OCI-LY1 (cell line): ENCODE measurements at regions not wholly inside any gene's neighbourhood (a gene's known extent, or its start where the extent isn't known, plus 50 kb on each side); places are given as distances from the start of the nearest gene placed in this dataset.

Source experiments
- H2AFZ ChIP-seq: fragments of 200-600 bp; sonication (generic), shearing (Covaris generic); 2 replicates; pipeline ENCODE4 v1.6.0; 2014; ENCODE audit warnings: antibody characterized with exemption, mild to moderate bottlenecking, low read length
- H3F3A ChIP-seq: fragments of 200-600 bp; sonication (generic), shearing (Covaris generic); 2 replicates; pipeline ENCODE4 v1.6.0; 2014; ENCODE audit warnings: mild to moderate bottlenecking, antibody characterized with exemption, low read length, moderate library complexity; ENCODE audit not compliant: insufficient read depth
- H3K27ac ChIP-seq: fragments of 200-600 bp; sonication (generic); 2 replicates; pipeline ENCODE4 v1.5.1; 2014; ENCODE audit warnings: low read length, mixed run types, mild to moderate bottlenecking, low read depth; ENCODE audit not compliant: poor library complexity, severe bottlenecking
- H3K27me3 ChIP-seq: fragments of 200-600 bp; sonication (generic); 2 replicates; pipeline ENCODE4 v1.6.0; 2014; ENCODE audit warnings: antibody characterized with exemption, mild to moderate bottlenecking, low read length, moderate library complexity; ENCODE audit not compliant: insufficient read depth
- H3K36me3 ChIP-seq: fragments of 200-600 bp; sonication (generic); 2 replicates; pipeline ENCODE4 v1.6.1; 2014; ENCODE audit warnings: mild to moderate bottlenecking, antibody characterized with exemption, low read length, moderate library complexity, mixed read lengths; ENCODE audit not compliant: insufficient read depth
- H3K4me1 ChIP-seq: fragments of 200-600 bp; sonication (generic); 2 replicates; pipeline ENCODE4 v1.5.1; 2014; ENCODE audit warnings: mild to moderate bottlenecking, low read length, moderate library complexity; ENCODE audit not compliant: insufficient read depth, severe bottlenecking
- H3K4me2 ChIP-seq: fragments of 200-600 bp; sonication (generic), shearing (Covaris generic); 2 replicates; pipeline ENCODE4 v1.6.1; 2014; ENCODE audit warnings: low read length
- H3K4me3 ChIP-seq: fragments of 200-600 bp; sonication (generic); 2 replicates; pipeline ENCODE4 v1.5.1; 2014; ENCODE audit warnings: low read length, low read depth, mild to moderate bottlenecking, mixed read lengths; ENCODE audit not compliant: poor library complexity, severe bottlenecking
- H3K79me2 ChIP-seq: fragments of 200-600 bp; shearing (Covaris generic); 2 replicates; pipeline ENCODE4 v1.6.1; 2016; ENCODE audit warnings: mixed run types, low read length, mixed read lengths; ENCODE audit not compliant: insufficient read depth
- H3K9ac ChIP-seq: fragments of 200-600 bp; sonication (generic), shearing (Covaris generic); 2 replicates; pipeline ENCODE4 v1.6.1; 2014; ENCODE audit warnings: mild to moderate bottlenecking, low read length, mixed read lengths
- H3K9me2 ChIP-seq: fragments of 200-600 bp; sonication (generic), shearing (Covaris generic); 2 replicates; pipeline ENCODE4 v1.6.1; 2014; ENCODE audit warnings: low read depth, mild to moderate bottlenecking, low read length, mixed read lengths
- H3K9me3 ChIP-seq: fragments of 200-600 bp; shearing (Covaris generic); 2 replicates; pipeline ENCODE4 v1.6.1; 2014; ENCODE audit warnings: low read length, mixed read lengths
- H4K20me1 ChIP-seq: fragments of 200-600 bp; sonication (generic), shearing (Covaris generic); 2 replicates; pipeline ENCODE4 v1.6.0; 2016; ENCODE audit warnings: mild to moderate bottlenecking, low read length; ENCODE audit not compliant: insufficient read depth
- CTCF ChIP-seq: fragments of 200-600 bp; sonication (generic), shearing (Covaris generic); IDR thresholded peaks from 2 replicates; pipeline ENCODE4 v1.5.1; 2017; ENCODE audit warnings: mild to moderate bottlenecking, antibody characterized with exemption, low read length, moderate library complexity, mixed read lengths
- EZH2 ChIP-seq: fragments of 200-600 bp; sonication (generic), shearing (Covaris generic); IDR thresholded peaks from 2 replicates; pipeline ENCODE4 v1.8.0; 2017; ENCODE audit warnings: borderline replicate concordance, mixed run types, mild to moderate bottlenecking, antibody characterized with exemption, low read length, moderate library complexity, mixed read lengths

- Histone ChIP-seq H3K4me1 (peaks cover 66% of the 10 kb centered on the region), H3K9me2 (no peaks in the 10 kb centered on the region), H3K79me2 (no peaks in the 10 kb centered on the region), H3K27me3 (no peaks in the 10 kb centered on the region), H4K20me1 (no peaks in the 10 kb centered on the region), H3F3A (no peaks in the 10 kb centered on the region), H3K9ac (peak overlapping the region; percentile 58), H2AFZ (peak overlapping the region; percentile 31), H3K4me2 (peak overlapping the region; percentile 46), H3K4me3 (peak overlapping the region; percentile 20), H3K36me3 (no peaks in the 10 kb centered on the region; the same call in 1 of the 2 replicates), H3K27ac (peak overlapping the region; percentile 93), H3K9me3 (no peaks in the 10 kb centered on the region)
- TF ChIP-seq CTCF (no peak), EZH2 (no peak)
Measured at GRCh38 chr2:6310256-6311215, 555.2 kb downstream of the CMPK2 start.

DNA sequence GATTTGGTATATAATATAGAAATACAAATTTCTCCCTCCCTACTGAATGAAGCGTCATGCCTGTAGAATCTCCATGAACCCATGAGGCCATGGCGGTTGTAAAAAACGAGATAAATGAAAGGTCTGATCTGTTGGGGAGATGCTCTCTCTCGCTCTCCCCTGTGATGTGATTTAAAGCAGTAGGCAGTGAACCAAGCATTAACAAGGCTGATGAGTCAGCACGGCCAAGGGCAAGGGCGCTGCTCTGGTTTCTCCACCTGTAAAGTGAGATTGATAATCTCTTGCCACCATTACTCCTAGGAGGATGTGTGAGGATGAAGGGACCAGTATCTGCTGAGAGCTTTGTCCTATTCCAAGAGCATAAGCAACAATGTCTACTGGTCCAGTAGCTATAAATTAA is 553.3 kb downstream of the CMPK2 start:
- H3K27ac ChIP-seq: peak overlapping the region; percentile 93
- no peak overlapping the region for H3K4me3 ChIP-seq
- H3K4me2 ChIP-seq: no peak overlapping the region
- H3K79me2 ChIP-seq: no peaks in the 10 kb centered on the region
- no peak overlapping the region for H2AFZ ChIP-seq
- H3K9ac ChIP-seq: no peak overlapping the region
- H3F3A ChIP-seq: no peaks in the 10 kb centered on the region
- H3K9me2 ChIP-seq: no peaks in the 10 kb centered on the region
- H3K36me3 ChIP-seq: no peaks in the 10 kb centered on the region; the same call in 1 of the 2 replicates
- no peaks in the 10 kb centered on the region for H3K9me3 ChIP-seq
- H4K20me1 ChIP-seq: no peaks in the 10 kb centered on the region
- no peak for TF ChIP-seq CTCF
- no peaks in the 10 kb centered on the region for H3K27me3 ChIP-seq
- H3K4me1 ChIP-seq: peaks cover 84% of the 10 kb centered on the region

DNA sequence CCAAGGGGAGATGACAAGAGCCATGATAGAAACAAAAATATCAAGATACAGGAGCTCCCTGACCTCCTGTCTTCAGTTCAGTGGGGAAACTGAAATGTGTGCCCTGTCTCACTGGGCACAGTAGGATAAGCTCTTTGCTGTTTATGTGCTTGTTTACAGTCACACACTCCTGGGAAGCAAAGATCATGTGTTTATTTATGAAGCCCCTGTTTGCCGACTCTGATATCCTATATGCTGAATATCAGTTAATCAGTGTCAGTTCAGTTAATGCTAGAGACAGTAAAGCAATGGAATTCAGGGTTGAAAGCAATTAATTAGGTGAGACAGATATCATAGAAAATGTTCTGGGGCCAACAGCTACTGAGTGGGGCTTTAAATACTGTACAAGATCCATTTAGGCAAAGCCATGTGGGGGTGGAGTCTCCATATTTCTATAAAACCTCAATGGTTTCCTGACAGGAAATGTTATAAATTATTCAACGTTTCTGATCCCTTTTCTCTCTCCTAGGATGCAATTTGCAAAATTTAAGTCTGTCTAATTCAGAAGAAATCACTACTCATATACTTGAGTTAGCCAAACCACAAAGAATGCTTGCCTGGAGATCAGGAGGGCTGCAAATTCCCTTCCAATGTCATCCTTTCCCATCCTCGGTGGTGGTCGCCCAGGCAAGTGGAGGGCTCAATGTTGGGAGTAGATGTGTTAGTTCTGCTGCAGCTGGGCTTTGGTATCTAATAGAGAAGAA is 551.3 kb downstream of the CMPK2 start:
- Histone ChIP-seq H2AFZ (no peak overlapping the region), H3K4me3 (no peak overlapping the region), H3K36me3 (no peaks in the 10 kb centered on the region; the same call in 1 of the 2 replicates), H4K20me1 (no peaks in the 10 kb centered on the region), H3K27me3 (no peaks in the 10 kb centered on the region), H3K9me3 (peaks cover 7% of the 10 kb centered on the region), H3K79me2 (no peaks in the 10 kb centered on the region), H3K4me1 (peaks cover 72% of the 10 kb centered on the region), H3K27ac (peak overlapping the region; percentile 45), H3K4me2 (no peak overlapping the region), H3K9ac (no peak overlapping the region), H3F3A (no peaks in the 10 kb centered on the region), H3K9me2 (no peaks in the 10 kb centered on the region)
- no peak for TF ChIP-seq CTCF
- no peak for TF ChIP-seq EZH2
